Right cardiac atrium (tissue), 5 donors: ENCODE measurements at regions not wholly inside any gene's neighbourhood (a gene's known extent, or its start where the extent isn't known, plus 50 kb on each side); places are given as distances from the start of the nearest gene placed in this dataset.
A peak's percentile ranks its signal among the peaks of the same experiment; 100 is the strongest.
"Not testable (repeated sequence)": the region's sequence is repeated elsewhere in the genome, so short reads cannot be mapped to it uniquely, and the experiment has no call there.

Source experiments
- ATAC-seq, 2 donors: fragments of 200-7000 bp; cut with Tn5 transposase; one replicate each; pipeline versions ENCODE4 v1.8.0 to v1.9.1; 2020; ENCODE audit warnings: moderate library complexity in 2 of 2, mild to moderate bottlenecking in 1 of 2
- DNase-seq, 3 donors: peaks; one replicate each; pipeline ENCODE4 v3.0.0-alpha.2; 2020
- H3K27ac ChIP-seq: one replicate; pipeline ENCODE4 v1.5.1; 2013; ENCODE audit warnings: mild to moderate bottlenecking, low read length, control low read depth, moderate library complexity
- H3K27me3 ChIP-seq: one replicate; pipeline ENCODE4 v1.6.1; 2013; ENCODE audit not compliant: control insufficient read depth, insufficient read depth
- H3K4me1 ChIP-seq: one replicate; pipeline ENCODE4 v1.6.1; 2013; ENCODE audit warnings: low read length; ENCODE audit not compliant: control insufficient read depth, insufficient read depth
- H3K4me3 ChIP-seq: one replicate; pipeline ENCODE4 v1.5.1; 2013; ENCODE audit warnings: low read length, control low read depth
- H3K9me3 ChIP-seq: one replicate; pipeline ENCODE4 v1.6.1; 2013; ENCODE audit warnings: low read length; ENCODE audit not compliant: control insufficient read depth
- WGBS: extraction: QIAGEN DNeasy Blood & Tissue Kit; methylation state at CpG from one replicate; pipeline ENCODE4 v1.1.7; 2013; 5-methylcytosine and 5-hydroxymethylcytosine counted together
- intact Hi-C, 4 donors: fragments of 100-400 bp; cut with DNase I; formaldehyde crosslinking; loops; one replicate each; pipeline versions ENCODE4 v1.11.0 to v1.14.0; 2022 to 2023
- donor health status: healthy with polysubstance abuse.
- donor health status: DM: no; HTN: yes; CAD: no.
- donor health status: DM: no; HTN: no; CAD: no.
- donor health status: DM: no; HTN: yes; CAD: no; lungs with severe emphysema.
- donor health status: DM: yes; HTN: yes; CAD: no.

DNA sequence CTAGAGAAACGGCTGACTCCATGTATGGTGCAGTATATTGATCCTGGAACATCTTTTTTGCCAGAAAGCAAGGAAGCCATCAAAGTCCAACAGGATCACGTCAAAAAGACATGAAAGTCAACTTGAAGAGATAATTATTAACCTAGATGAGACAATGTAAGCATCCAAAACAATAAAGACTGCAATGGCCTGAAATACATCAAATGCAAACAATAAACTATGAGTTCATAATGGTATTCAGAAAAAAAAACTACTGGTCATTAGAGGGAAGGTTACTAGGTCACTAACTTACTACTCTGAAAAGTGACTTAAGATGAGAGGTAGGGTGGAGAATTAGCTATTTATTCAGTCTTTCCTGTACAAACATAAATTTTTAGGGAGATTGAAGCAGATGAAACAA, 75.3 kb upstream of the OR4F16 start:
- DNase-seq, H3K27ac ChIP-seq, H3K4me3 ChIP-seq, ATAC-seq, H3K9me3 ChIP-seq, H3K27me3 ChIP-seq, intact Hi-C loops, H3K4me1 ChIP-seq: not testable (repeated sequence)
- no CpG with 5 or more reads among the region's 2 CpGs for WGBS

DNA sequence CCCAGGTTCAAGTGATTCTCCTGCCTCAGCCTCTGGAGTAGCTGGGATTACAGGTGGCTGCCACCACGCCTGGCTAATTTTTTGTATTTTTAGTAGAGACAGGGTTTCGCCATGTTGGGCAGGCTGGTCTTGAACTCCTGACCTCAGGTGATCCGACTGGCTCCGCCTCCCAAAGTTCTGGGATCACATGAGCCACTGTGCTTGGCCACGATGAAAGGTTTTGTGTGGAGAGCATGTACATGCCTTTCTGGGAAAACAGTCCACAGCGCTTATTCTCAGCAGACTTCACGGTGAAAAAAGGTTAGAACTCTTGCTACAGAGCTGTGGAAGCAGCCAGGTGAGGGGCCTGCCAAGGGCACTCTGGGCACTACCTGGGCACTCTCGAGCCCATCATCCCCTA, 85.0 kb upstream of the OR4F16 start:
- WGBS = over 99% methylated on average over 5 of the region's 8 CpGs
- H3K27ac ChIP-seq, intact Hi-C loops: not testable (repeated sequence)

DNA sequence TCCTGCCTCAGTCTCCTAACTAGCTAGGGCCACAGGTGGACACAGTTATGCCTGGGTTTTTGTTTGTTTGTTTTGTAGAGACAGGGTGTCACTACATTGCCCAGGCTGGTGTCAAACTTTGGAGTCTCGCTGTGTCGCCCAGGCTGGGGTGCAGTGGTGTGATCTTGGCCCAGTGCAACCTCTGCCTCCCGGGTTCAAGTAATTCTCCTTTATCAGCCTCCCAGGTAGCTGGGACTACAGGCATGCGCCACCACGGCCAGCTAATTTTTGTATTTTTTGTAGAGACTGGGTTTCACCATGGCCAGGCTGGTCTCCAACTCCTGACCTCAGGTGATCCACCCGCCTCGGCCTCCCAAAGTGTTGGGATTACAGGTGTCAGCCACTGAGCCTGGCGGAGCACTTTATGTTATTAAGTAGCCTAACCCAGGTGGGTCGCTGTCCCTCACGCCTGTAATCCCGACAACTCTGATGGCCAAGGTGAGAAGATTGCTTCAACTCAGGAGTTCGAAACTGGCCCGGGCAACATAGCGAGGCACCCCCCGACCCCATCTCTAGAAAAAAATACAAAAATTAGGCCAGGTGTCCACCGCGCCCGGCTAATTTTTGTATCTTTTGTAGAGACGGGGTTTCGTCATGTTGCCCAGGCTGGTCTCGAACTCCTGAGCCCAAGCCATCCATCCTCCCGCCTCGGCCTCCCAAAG, 91.2 kb upstream of the OR4F16 start:
- H3K4me1 ChIP-seq, H3K9me3 ChIP-seq, H3K27ac ChIP-seq, ATAC-seq, intact Hi-C loops, H3K4me3 ChIP-seq, H3K27me3 ChIP-seq: not testable (repeated sequence)
- DNase-seq = peak in 2 of 3 donors; percentile 35 to 40
- 82% methylated on average over 21 of the region's 23 CpGs for WGBS

More for the DNA sequence above, 85.0 kb upstream of the OR4F16 start:
- ATAC-seq, H3K9me3 ChIP-seq, H3K27me3 ChIP-seq, DNase-seq, H3K4me3 ChIP-seq, H3K4me1 ChIP-seq: not testable (repeated sequence)

GRCh38 chr1:778451-779278, 92.2 kb upstream of the OR4F16 start:
- under 1% methylated on average over 57 of the region's 65 CpGs for WGBS
- H3K27me3 ChIP-seq, H3K4me1 ChIP-seq, intact Hi-C loops, H3K9me3 ChIP-seq: not testable (repeated sequence)
- Histone ChIP-seq H3K4me3 (peak overlapping the region; percentile 55), H3K27ac (peak overlapping the region; percentile 62)
- DNase-seq (peak; percentile 99 to 100 (median 99)), ATAC-seq (peak; percentile 100)

DNA sequence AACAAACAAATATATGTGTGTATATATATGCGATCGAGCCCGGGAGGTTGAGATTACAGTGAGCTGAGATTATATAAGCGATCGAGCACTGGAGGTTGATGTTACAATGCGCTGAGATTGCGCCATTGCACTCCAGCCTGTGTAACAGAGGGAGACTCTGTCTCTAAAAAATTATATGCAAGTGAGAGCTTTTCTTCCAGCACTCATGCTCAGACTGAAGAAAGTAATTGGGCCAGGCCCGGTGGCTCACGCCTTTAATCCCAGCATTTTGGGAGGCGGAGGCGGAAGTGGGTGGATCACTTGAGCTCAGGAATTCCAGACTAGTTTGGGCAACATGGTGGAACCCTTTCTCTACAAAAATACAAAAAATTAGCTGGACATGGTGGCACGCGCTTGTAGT, 93.2 kb upstream of the OR4F16 start:
- 53% methylated on average over 13 of the region's 13 CpGs for WGBS
- H3K27ac ChIP-seq, intact Hi-C loops, ATAC-seq, H3K4me3 ChIP-seq, H3K4me1 ChIP-seq, H3K27me3 ChIP-seq, H3K9me3 ChIP-seq: not testable (repeated sequence)
- DNase-seq = peak in 2 of 3 donors; percentile 28 to 62

DNA sequence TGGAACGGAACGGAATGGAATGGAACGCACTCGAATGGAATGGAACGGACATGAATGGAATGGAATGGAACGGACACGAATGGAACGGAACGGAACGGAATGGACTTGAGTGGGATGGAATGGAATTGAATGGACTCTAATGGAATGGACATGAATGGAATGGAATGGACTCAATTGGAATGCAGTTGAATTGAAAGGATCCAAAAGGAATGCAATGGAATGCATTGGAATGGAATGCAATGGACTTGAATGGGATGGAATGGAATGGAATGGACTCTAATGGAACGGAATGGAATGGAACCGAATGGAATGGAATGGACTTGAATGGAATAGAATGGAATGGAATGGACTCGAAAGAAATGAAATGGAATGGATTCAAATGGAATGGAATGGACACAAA, 102.4 kb upstream of the OR4F16 start:
- no peaks in the 10 kb centered on the region for H3K9me3 ChIP-seq
- ATAC-seq (no peak), DNase-seq (no peak)
- intact Hi-C loops = no loop called here
- H3K4me3 ChIP-seq = no peak overlapping the region
- 97% methylated on average over 13 of the region's 13 CpGs for WGBS
- no peak overlapping the region for H3K27ac ChIP-seq
- H3K4me1 ChIP-seq = no peaks in the 10 kb centered on the region
- no peaks in the 10 kb centered on the region for H3K27me3 ChIP-seq

- ATAC-seq, H3K4me3 ChIP-seq, DNase-seq, H3K27me3 ChIP-seq, H3K9me3 ChIP-seq, H3K4me1 ChIP-seq, H3K27ac ChIP-seq, intact Hi-C loops: not testable (repeated sequence)
- WGBS = 97% methylated on average over 17 of the region's 17 CpGs
These were observed 103.2 kb upstream of the OR4F16 start for GRCh38 chr1:789606-790005.

DNA sequence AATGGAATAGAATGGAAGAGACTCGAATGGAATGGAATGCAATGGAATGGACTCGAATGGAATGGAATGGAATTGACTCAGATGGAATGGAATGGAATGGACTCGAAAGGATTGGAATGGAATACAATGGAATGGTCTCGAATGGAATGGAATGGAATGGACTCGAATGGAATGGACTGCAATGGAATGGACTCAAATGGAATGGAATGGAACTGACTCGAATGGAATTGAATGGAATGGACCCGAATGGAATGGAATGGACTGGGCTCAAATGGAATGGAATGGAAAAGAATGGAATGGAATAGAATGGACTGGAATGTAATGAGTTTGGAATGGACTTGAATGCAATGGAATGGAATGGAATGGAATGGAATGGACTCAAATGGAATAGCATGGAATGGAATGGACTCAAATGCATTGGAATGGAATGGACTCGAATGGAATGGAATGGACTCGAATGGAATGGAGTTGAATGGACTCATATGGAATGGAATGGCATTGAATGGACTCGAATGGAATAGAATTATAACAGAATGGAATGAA, 104.0 kb upstream of the OR4F16 start:
- WGBS = 87% methylated on average over 10 of the region's 10 CpGs
- H3K27ac ChIP-seq, DNase-seq, ATAC-seq, H3K4me1 ChIP-seq, intact Hi-C loops, H3K4me3 ChIP-seq, H3K9me3 ChIP-seq, H3K27me3 ChIP-seq: not testable (repeated sequence)

DNA sequence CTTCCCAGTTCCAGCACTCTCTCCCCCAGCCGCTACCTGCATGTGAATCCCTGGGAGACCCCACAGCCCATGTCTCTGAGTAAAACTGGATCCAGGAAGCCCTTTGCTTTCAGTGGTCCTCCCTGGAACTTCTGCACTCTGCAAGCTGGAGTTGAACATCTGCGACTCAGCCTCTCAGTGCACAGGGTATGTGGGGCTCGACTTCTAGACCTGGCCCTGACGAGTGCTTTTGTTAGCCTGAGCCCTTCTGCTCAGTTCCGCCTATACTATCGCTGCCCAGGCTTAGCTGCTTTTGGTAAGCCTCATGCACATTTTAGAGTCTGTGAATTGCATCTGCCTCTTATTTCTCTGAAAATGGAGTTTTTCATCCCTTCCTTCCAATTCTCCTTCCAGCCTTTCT, 107.9 kb upstream of the OR4F16 start:
- H3K9me3 ChIP-seq, H3K27me3 ChIP-seq, H3K4me3 ChIP-seq, intact Hi-C loops, DNase-seq, H3K4me1 ChIP-seq, H3K27ac ChIP-seq: not testable (repeated sequence)
- 80% methylated on average over 6 of the region's 6 CpGs for WGBS
- peak; percentile 4 to 36 for ATAC-seq

- ATAC-seq (peak; percentile 89 to 96), DNase-seq (peak in 1 of 3 donors; percentile 61)
- H3K27me3 ChIP-seq, H3K9me3 ChIP-seq, intact Hi-C loops, H3K4me3 ChIP-seq, H3K4me1 ChIP-seq, H3K27ac ChIP-seq: not testable (repeated sequence)
- WGBS = 20% methylated on average over 9 of the region's 9 CpGs
These were observed 108.6 kb upstream of the OR4F16 start for GRCh38 chr1:794918-795584.

GRCh38 chr1:797649-798048, 111.2 kb upstream of the OR4F16 start:
- H3K4me1 ChIP-seq, intact Hi-C loops, H3K27ac ChIP-seq, H3K9me3 ChIP-seq, H3K4me3 ChIP-seq, DNase-seq, H3K27me3 ChIP-seq: not testable (repeated sequence)
- 59% methylated on average over 2 of the region's 6 CpGs for WGBS
- ATAC-seq = peak in 1 of 2 donors; percentile 37
